Mesothelial cell of epicardium (in vitro differentiated cells): ENCODE measurements at regions not wholly inside any gene's neighbourhood (a gene's known extent, or its start where the extent isn't known, plus 50 kb on each side); places are given as distances from the start of the nearest gene placed in this dataset.
A peak's percentile ranks its signal among the peaks of the same experiment; 100 is the strongest.

Experiments
- DNase-seq, 2 experiments: peaks; one replicate each; pipeline ENCODE4 v3.0.0; 2021; ENCODE audit warnings: low spot score in 2 of 2; ENCODE audit not compliant: unreplicated experiment in 2 of 2
- H3K27ac Mint-ChIP-seq: 2 replicates; pipeline ENCODE4 v1.8.0; 2021; ENCODE audit warnings: mixed read lengths
- H3K27me3 Mint-ChIP-seq: 2 replicates; pipeline ENCODE4 v1.8.0; 2021; ENCODE audit warnings: low read depth, mixed read lengths
- H3K36me3 Mint-ChIP-seq: 2 replicates; pipeline ENCODE4 v1.8.0; 2021; ENCODE audit warnings: mixed read lengths
- H3K4me1 Mint-ChIP-seq: 2 replicates; pipeline ENCODE4 v1.8.0; 2021; ENCODE audit warnings: mixed read lengths
- H3K4me3 Mint-ChIP-seq: 2 replicates; pipeline ENCODE4 v1.8.0; 2021; ENCODE audit warnings: mild to moderate bottlenecking, moderate library complexity, mixed read lengths
- H3K9me3 Mint-ChIP-seq: 2 replicates; pipeline ENCODE4 v1.8.0; 2021; ENCODE audit warnings: mixed read lengths
- TF ChIP-seq, protein P1 (sequence below): fragments of 200-600 bp; sonication (generic); IDR thresholded peaks from one replicate; pipeline ENCODE4 v1.5.0; 2021; ENCODE audit warnings: antibody characterized with exemption; ENCODE audit not compliant: unreplicated experiment

- Mint-ChIP-seq H3K9me3 (peaks cover 8% of the 10 kb centered on the region), H3K36me3 (peaks cover 4% of the 10 kb centered on the region), H3K4me1 (peaks cover 14% of the 10 kb centered on the region), H3K4me3 (no peak overlapping the region), H3K27me3 (no peaks in the 10 kb centered on the region), H3K27ac (no peak overlapping the region)
- TF ChIP-seq, protein P1, sequence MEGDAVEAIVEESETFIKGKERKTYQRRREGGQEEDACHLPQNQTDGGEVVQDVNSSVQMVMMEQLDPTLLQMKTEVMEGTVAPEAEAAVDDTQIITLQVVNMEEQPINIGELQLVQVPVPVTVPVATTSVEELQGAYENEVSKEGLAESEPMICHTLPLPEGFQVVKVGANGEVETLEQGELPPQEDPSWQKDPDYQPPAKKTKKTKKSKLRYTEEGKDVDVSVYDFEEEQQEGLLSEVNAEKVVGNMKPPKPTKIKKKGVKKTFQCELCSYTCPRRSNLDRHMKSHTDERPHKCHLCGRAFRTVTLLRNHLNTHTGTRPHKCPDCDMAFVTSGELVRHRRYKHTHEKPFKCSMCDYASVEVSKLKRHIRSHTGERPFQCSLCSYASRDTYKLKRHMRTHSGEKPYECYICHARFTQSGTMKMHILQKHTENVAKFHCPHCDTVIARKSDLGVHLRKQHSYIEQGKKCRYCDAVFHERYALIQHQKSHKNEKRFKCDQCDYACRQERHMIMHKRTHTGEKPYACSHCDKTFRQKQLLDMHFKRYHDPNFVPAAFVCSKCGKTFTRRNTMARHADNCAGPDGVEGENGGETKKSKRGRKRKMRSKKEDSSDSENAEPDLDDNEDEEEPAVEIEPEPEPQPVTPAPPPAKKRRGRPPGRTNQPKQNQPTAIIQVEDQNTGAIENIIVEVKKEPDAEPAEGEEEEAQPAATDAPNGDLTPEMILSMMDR: no peak
- no peak for DNase-seq
These were observed 1022.9 kb downstream of the MCTP2 start for GRCh38 chr15:95254263-95254662.

- Mint-ChIP-seq H3K27me3 (no peaks in the 10 kb centered on the region), H3K4me1 (peaks cover 49% of the 10 kb centered on the region), H3K4me3 (no peak overlapping the region), H3K9me3 (peaks cover 8% of the 10 kb centered on the region), H3K36me3 (peaks cover 4% of the 10 kb centered on the region), H3K27ac (no peak overlapping the region)
- TF ChIP-seq, protein P1: peak; percentile 90
- peak; percentile 28 to 75 for DNase-seq
These were observed 1028.2 kb downstream of the MCTP2 start for GRCh38 chr15:95259513-95259912.

DNA sequence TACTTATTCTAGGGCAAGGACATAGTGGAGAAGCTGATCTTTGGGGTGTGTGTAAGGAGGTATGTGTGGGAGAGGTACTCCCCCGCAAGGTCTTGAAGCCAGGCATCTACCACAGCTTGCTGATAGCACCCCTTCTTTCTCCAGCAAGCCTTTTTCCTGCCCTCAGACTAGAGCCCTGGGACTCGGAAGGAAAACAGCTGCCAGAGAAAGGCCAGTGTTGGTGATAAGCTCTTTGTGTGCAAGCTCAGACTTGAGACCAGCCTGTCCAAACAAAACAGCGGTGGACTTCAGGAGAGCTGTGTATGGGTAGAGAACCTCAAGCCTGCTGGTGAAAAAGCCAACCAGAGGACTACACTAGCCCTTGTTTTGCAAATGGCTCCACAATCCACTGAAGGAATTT lies 1028.6 kb downstream of the MCTP2 start:
- DNase-seq: no peak
- H3K27me3 Mint-ChIP-seq: no peaks in the 10 kb centered on the region
- H3K27ac Mint-ChIP-seq: peak overlapping the region; percentile 15
- H3K4me3 Mint-ChIP-seq: no peak overlapping the region
- TF ChIP-seq, protein P1: no peak
- peaks cover 49% of the 10 kb centered on the region for H3K4me1 Mint-ChIP-seq
- H3K36me3 Mint-ChIP-seq: peaks cover 2% of the 10 kb centered on the region
- H3K9me3 Mint-ChIP-seq: peaks cover 4% of the 10 kb centered on the region

- TF ChIP-seq, protein P1: no peak
- no peak overlapping the region for H3K27ac Mint-ChIP-seq
- no peaks in the 10 kb centered on the region for H3K27me3 Mint-ChIP-seq
- no peaks in the 10 kb centered on the region for H3K36me3 Mint-ChIP-seq
- no peak for DNase-seq
- peaks cover 49% of the 10 kb centered on the region for H3K4me1 Mint-ChIP-seq
- H3K4me3 Mint-ChIP-seq: no peak overlapping the region
- H3K9me3 Mint-ChIP-seq: no peaks in the 10 kb centered on the region
These were observed 1029.5 kb downstream of the MCTP2 start for GRCh38 chr15:95260856-95261255.

DNA sequence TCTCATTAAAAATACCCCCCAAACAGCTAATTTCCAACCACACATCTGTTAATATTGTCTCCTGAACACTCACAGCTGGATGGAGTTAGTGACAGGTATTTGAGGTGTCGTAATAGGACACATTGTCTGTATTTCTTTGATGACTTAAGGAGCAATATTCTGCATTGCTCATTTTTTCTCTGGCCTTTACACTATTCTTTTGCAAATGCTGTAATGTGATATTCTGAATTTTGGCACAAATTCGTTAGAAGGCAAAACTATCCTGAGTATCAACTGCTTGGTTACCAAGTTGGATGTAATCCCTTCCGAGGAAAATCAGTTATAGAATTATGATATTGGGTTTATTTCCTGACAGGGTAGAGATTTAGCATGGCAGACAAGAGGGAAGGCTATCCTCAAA lies 1030.2 kb downstream of the MCTP2 start:
- Mint-ChIP-seq H3K27ac (no peak overlapping the region), H3K27me3 (no peaks in the 10 kb centered on the region)

More for the DNA sequence above, 1030.2 kb downstream of the MCTP2 start:
- Mint-ChIP-seq H3K36me3 (no peaks in the 10 kb centered on the region), H3K4me3 (no peak overlapping the region), H3K4me1 (peaks cover 54% of the 10 kb centered on the region), H3K9me3 (no peaks in the 10 kb centered on the region)
- TF ChIP-seq, protein P1: no peak
- DNase-seq: no peak
